ENCODE measurements at regions not wholly inside any gene's neighbourhood (a gene's known extent, or its start where the extent isn't known, plus 50 kb on each side); places are given as distances from the start of the nearest gene placed in this dataset.

DNA sequence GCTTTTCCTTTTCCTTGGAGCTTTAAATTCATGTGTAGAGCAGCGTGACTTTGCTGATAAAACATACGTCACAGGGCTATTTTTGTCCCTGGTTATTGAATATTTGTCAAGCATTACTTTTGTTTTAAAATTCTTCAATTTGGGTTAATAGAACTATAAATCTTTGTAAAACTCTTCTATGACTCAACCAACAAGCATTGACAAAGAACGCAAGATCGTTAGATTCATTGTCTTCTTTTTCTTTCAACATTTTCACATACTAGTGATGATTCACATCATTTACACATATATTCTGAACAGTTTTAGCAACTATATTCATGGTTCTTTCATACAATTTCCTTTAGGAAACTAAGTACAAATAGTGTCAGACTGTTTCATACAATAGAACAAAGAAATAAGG, 72.0 kb upstream of the GPM6A start:
- DNase-seq (no peak), ATAC-seq (no peak)
- Histone ChIP-seq H3K36me3 (ENCODE audit: low read depth) (no peaks in the 10 kb centered on the region), H3K9me3 (no peaks in the 10 kb centered on the region), H3K4me1 (ENCODE audit: low read depth) (no peaks in the 10 kb centered on the region), H3K4me3 (no peak overlapping the region)
- TF ChIP-seq, protein P1, sequence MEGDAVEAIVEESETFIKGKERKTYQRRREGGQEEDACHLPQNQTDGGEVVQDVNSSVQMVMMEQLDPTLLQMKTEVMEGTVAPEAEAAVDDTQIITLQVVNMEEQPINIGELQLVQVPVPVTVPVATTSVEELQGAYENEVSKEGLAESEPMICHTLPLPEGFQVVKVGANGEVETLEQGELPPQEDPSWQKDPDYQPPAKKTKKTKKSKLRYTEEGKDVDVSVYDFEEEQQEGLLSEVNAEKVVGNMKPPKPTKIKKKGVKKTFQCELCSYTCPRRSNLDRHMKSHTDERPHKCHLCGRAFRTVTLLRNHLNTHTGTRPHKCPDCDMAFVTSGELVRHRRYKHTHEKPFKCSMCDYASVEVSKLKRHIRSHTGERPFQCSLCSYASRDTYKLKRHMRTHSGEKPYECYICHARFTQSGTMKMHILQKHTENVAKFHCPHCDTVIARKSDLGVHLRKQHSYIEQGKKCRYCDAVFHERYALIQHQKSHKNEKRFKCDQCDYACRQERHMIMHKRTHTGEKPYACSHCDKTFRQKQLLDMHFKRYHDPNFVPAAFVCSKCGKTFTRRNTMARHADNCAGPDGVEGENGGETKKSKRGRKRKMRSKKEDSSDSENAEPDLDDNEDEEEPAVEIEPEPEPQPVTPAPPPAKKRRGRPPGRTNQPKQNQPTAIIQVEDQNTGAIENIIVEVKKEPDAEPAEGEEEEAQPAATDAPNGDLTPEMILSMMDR (IDR thresholded peaks at IDR 0.05), result no peak
- intact Hi-C loops (cut with DNase I, micrococcal nuclease), result no loop called here

DNA sequence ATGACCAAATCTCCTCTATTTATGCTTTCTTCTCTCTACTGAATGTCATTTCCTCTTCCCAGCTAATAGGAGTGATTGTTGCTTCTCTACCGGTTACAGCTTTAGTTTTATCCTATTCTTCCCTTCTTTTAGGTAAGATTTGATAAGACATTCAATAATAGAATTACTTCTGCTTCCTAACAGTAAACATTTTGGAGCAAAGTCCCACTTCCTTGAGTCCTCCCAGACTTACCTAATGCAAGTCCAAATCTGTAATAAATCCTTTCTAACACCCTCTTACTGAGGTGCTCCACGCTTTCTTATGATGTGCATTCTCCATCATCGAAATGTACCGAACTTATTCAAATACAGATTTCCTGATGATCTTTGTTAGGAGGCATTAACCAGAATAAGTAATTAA, 79.2 kb upstream of the GPM6A start:
- Histone ChIP-seq H3K9me3 (no peaks in the 10 kb centered on the region), H3K36me3 (ENCODE audit: low read depth) (no peaks in the 10 kb centered on the region), H3K4me3 (no peak overlapping the region), H3K4me1 (ENCODE audit: low read depth) (no peaks in the 10 kb centered on the region)
- no peak for ATAC-seq
- intact Hi-C loops (cut with DNase I, micrococcal nuclease), result no loop called here
- DNase-seq, result no peak
- TF ChIP-seq, protein P1 (IDR thresholded peaks at IDR 0.05), result no peak

DNA sequence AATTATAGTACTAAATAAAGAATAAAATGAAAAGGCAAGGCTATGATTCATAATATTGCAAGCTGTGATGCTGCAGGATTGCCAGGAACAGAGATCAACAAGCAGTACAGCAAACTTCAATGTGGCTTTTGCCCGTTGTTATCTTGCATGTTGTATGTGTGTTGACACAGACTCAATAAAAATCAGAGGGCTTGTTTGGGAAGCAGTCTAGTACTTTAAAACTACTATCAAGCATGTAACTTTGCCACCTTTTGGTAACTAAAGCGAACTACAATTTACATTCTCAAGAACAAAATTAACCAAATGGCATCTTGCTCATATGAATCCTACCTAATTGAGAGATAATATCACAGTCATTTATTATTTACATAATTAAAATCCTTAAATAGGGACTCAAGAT, 79.8 kb upstream of the GPM6A start:
- DNase-seq, result peak in 1 of 3 donors; percentile 14
- no peak overlapping the region for H3K4me3 ChIP-seq
- H3K36me3 ChIP-seq (ENCODE audit: low read depth), result no peaks in the 10 kb centered on the region
- no peaks in the 10 kb centered on the region for H3K9me3 ChIP-seq
- ATAC-seq, result peak; percentile 83
- H3K4me1 ChIP-seq (ENCODE audit: low read depth), result no peaks in the 10 kb centered on the region
- TF ChIP-seq, protein P1 (IDR thresholded peaks at IDR 0.05), result no peak
- intact Hi-C loops (cut with DNase I, micrococcal nuclease), result no loop called here

DNA sequence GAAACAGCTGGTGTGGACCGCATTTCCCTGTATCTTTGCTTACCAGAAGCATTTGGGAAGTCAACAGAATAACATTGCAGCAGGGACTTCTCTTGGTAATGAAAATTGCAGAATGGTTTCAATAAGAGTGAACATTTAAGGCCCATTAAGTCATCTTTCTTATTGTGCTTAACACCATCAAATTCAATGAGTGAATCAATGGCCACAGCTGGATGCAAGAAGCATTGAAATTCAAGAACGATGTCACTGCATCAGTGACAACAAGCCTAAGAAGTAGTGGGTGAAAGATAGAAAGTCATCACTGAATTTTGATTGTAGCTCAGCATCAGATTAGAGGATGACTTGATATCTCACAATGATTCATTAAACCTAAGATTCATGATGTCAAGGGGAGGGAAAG, 93.9 kb upstream of the GPM6A start:
- Histone ChIP-seq H3K9me3 (no peaks in the 10 kb centered on the region), H3K4me3 (no peak overlapping the region), H3K36me3 (ENCODE audit: low read depth) (no peaks in the 10 kb centered on the region), H3K4me1 (ENCODE audit: low read depth) (no peaks in the 10 kb centered on the region)
- intact Hi-C loops (cut with DNase I, micrococcal nuclease), result no loop called here
- ATAC-seq (no peak), DNase-seq (no peak)
- TF ChIP-seq, protein P1 (IDR thresholded peaks at IDR 0.05), result no peak

DNA sequence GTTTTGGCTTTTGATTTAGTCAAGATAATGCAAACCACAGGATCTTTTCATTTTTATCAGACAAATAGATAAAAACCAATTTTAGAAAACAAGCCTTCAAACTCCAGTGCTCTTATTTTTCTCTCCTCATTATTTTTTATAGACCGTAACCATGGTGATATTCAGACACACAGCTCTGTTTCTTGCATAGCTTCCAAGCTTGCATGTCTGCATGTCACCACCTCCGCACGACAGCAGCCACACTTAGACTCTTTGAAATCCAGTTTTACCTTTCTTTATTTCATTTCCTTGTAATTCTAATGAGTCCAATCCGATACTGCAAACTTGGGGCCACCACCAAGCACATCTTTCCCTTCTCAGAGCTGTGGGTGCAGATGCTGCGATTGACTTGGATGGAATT, 94.3 kb upstream of the GPM6A start:
- TF ChIP-seq, protein P1 (IDR thresholded peaks at IDR 0.05), result no peak
- DNase-seq, result no peak
- H3K4me1 ChIP-seq (ENCODE audit: low read depth), result no peaks in the 10 kb centered on the region
- no peaks in the 10 kb centered on the region for H3K36me3 ChIP-seq (ENCODE audit: low read depth)
- no peaks in the 10 kb centered on the region for H3K9me3 ChIP-seq
- intact Hi-C loops (cut with DNase I, micrococcal nuclease), result no loop called here
- H3K4me3 ChIP-seq, result no peak overlapping the region
- ATAC-seq, result no peak

DNA sequence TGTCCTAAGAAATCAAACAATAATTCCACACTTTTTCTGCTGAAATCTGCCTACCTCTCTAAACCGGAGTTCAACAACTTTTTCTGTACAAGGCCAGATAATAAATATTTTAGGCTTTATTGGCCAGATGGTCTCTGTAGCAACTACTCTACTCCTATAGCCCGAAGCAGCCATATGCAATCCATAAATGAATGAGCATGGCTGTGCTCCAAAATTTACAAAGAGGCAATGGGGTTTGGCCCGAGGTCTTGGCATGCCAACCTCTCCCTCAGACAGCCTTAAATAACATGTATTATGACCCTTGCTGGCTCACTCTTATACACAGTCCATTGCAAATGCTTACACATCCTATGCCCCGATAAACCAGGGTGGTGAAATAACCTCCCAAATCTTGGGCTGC, 98.6 kb upstream of the GPM6A start:
- Histone ChIP-seq H3K4me1 (ENCODE audit: low read depth) (no peaks in the 10 kb centered on the region), H3K36me3 (ENCODE audit: low read depth) (no peaks in the 10 kb centered on the region), H3K4me3 (no peak overlapping the region), H3K9me3 (no peaks in the 10 kb centered on the region)
- intact Hi-C loops (cut with DNase I, micrococcal nuclease), result no loop called here
- TF ChIP-seq, protein P1 (IDR thresholded peaks at IDR 0.05), result no peak
- DNase-seq, result no peak
- no peak for ATAC-seq
